ENCODE measurements at regions not wholly inside any gene's neighbourhood (a gene's known extent, or its start where the extent isn't known, plus 50 kb on each side); places are given as distances from the start of the nearest gene placed in this dataset.
"Not testable (repeated sequence)": the region's sequence is repeated elsewhere in the genome, so short reads cannot be mapped to it uniquely, and the experiment has no call there.

- no peak overlapping the region for H2AFZ ChIP-seq (ENCODE audit: low read depth, low read length)
- H3K9ac ChIP-seq (ENCODE audit: low read length) = no peak overlapping the region
These were observed 130.3 kb upstream of the CDIN1 start for GRCh38 chr15:36449084-36449661.

DNA sequence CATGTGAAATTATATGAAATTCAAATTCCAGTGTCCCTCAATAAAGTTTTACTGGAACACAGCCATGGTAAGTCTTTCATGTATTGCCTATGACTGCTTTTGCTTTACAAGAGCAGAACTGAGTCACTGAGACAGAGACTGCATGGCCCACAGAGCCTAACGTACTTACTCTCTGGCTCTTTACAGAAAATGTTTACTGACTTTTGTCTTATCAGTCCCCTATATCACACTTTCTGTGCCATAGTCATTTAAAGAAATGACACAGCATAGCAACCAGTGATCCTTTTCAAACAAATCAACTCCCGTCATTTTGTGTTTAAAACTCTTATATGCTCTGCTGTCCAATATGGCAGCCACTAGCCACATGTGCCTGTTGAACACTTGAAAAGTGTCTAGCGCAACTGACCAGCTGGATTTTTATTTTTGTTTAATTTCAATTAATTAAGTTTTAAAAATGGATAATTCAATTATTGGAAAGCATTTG lies 129.7 kb upstream of the CDIN1 start:
- Histone ChIP-seq H2AFZ (ENCODE audit: low read depth, low read length) (no peak overlapping the region), H3K36me3 (ENCODE audit: insufficient read depth, low read length) (no peaks in the 10 kb centered on the region), H3K9me2 (ENCODE audit: insufficient read depth, low read length) (no peaks in the 10 kb centered on the region), H3K9ac (ENCODE audit: low read length) (no peak overlapping the region), H3K27ac (ENCODE audit: low read length) (no peak overlapping the region), H4K20me1 (ENCODE audit: insufficient read depth) (no peaks in the 10 kb centered on the region), H3F3A (ENCODE audit: insufficient read depth, low read length, poor library complexity, severe bottlenecking) (no peaks in the 10 kb centered on the region), H3K27me3 (ENCODE audit: insufficient read depth, low read depth, low read length) (no peaks in the 10 kb centered on the region), H3K4me2 (ENCODE audit: low read length) (no peak overlapping the region), H3K79me2 (replicated peaks; ENCODE audit: insufficient read depth, low read length) (no peaks in the 10 kb centered on the region), H3K9me3 (ENCODE audit: low read length) (no peaks in the 10 kb centered on the region), H3K4me3 (ENCODE audit: low read length) (no peak overlapping the region)
- TF ChIP-seq, protein P1, sequence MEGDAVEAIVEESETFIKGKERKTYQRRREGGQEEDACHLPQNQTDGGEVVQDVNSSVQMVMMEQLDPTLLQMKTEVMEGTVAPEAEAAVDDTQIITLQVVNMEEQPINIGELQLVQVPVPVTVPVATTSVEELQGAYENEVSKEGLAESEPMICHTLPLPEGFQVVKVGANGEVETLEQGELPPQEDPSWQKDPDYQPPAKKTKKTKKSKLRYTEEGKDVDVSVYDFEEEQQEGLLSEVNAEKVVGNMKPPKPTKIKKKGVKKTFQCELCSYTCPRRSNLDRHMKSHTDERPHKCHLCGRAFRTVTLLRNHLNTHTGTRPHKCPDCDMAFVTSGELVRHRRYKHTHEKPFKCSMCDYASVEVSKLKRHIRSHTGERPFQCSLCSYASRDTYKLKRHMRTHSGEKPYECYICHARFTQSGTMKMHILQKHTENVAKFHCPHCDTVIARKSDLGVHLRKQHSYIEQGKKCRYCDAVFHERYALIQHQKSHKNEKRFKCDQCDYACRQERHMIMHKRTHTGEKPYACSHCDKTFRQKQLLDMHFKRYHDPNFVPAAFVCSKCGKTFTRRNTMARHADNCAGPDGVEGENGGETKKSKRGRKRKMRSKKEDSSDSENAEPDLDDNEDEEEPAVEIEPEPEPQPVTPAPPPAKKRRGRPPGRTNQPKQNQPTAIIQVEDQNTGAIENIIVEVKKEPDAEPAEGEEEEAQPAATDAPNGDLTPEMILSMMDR (IDR thresholded peaks at IDR 0.05; ENCODE audit: poor library complexity, severe bottlenecking) = no peak
- TF ChIP-seq RAD21 (conservative IDR thresholded peaks at IDR 0.05) (no peak), EP300 (conservative IDR thresholded peaks at IDR 0.05; ENCODE audit: poor library complexity, severe bottlenecking) (no peak), EZH2 (IDR thresholded peaks at IDR 0.05; ENCODE audit: borderline replicate concordance, insufficient read depth, low read length, poor library complexity, severe bottlenecking) (no peak), MXI1 (conservative IDR thresholded peaks at IDR 0.05; ENCODE audit: poor library complexity, severe bottlenecking) (no peak), REST (IDR thresholded peaks at IDR 0.05; ENCODE audit: borderline replicate concordance) (no peak), TAF1 (IDR thresholded peaks at IDR 0.05; ENCODE audit: low read depth) (no peak), POLR2AphosphoS5 (IDR thresholded peaks at IDR 0.05) (no peak), SMC3 (conservative IDR thresholded peaks at IDR 0.05; ENCODE audit: poor library complexity) (no peak)

More at GRCh38 chr15:36449084-36449661, 130.3 kb upstream of the CDIN1 start:
- Histone ChIP-seq H3F3A (ENCODE audit: insufficient read depth, low read length, poor library complexity, severe bottlenecking) (no peaks in the 10 kb centered on the region), H3K79me2 (replicated peaks; ENCODE audit: insufficient read depth, low read length) (no peaks in the 10 kb centered on the region), H4K20me1 (ENCODE audit: insufficient read depth) (no peaks in the 10 kb centered on the region), H3K27ac (ENCODE audit: low read length) (no peak overlapping the region), H3K4me3 (ENCODE audit: low read length) (no peak overlapping the region), H3K27me3 (ENCODE audit: insufficient read depth, low read depth, low read length) (no peaks in the 10 kb centered on the region), H3K36me3 (ENCODE audit: insufficient read depth, low read length) (no peaks in the 10 kb centered on the region), H3K9me3 (ENCODE audit: low read length) (no peaks in the 10 kb centered on the region), H3K4me2 (ENCODE audit: low read length) (no peak overlapping the region), H3K9me2 (ENCODE audit: insufficient read depth, low read length) (no peaks in the 10 kb centered on the region)
- TF ChIP-seq REST (IDR thresholded peaks at IDR 0.05; ENCODE audit: borderline replicate concordance) (no peak), SMC3 (conservative IDR thresholded peaks at IDR 0.05; ENCODE audit: poor library complexity) (no peak), TAF1 (IDR thresholded peaks at IDR 0.05; ENCODE audit: low read depth) (no peak), MXI1 (conservative IDR thresholded peaks at IDR 0.05; ENCODE audit: poor library complexity, severe bottlenecking) (no peak), RAD21 (conservative IDR thresholded peaks at IDR 0.05) (no peak), EZH2 (IDR thresholded peaks at IDR 0.05; ENCODE audit: borderline replicate concordance, insufficient read depth, low read length, poor library complexity, severe bottlenecking) (no peak), EP300 (conservative IDR thresholded peaks at IDR 0.05; ENCODE audit: poor library complexity, severe bottlenecking) (no peak), POLR2AphosphoS5 (IDR thresholded peaks at IDR 0.05) (no peak)

- not testable (repeated sequence) for H3K9ac ChIP-seq (ENCODE audit: low read length); H3K27ac ChIP-seq (ENCODE audit: low read length); H2AFZ ChIP-seq (ENCODE audit: low read depth, low read length); H3K4me2 ChIP-seq (ENCODE audit: low read length); H3K9me2 ChIP-seq (ENCODE audit: insufficient read depth, low read length); H3K9me3 ChIP-seq (ENCODE audit: low read length); H3F3A ChIP-seq (ENCODE audit: insufficient read depth, low read length, poor library complexity, severe bottlenecking); H4K20me1 ChIP-seq (ENCODE audit: insufficient read depth); H3K27me3 ChIP-seq (ENCODE audit: insufficient read depth, low read depth, low read length); H3K4me3 ChIP-seq (ENCODE audit: low read length); H3K79me2 ChIP-seq (replicated peaks; ENCODE audit: insufficient read depth, low read length); H3K36me3 ChIP-seq (ENCODE audit: insufficient read depth, low read length)
These were observed 125.2 kb upstream of the CDIN1 start for GRCh38 chr15:36454244-36454643.

Measured in neural cell (in vitro differentiated cells).